ENCODE measurements at regions not wholly inside any gene's neighbourhood (a gene's known extent, or its start where the extent isn't known, plus 50 kb on each side); places are given as distances from the start of the nearest gene placed in this dataset.

DNA sequence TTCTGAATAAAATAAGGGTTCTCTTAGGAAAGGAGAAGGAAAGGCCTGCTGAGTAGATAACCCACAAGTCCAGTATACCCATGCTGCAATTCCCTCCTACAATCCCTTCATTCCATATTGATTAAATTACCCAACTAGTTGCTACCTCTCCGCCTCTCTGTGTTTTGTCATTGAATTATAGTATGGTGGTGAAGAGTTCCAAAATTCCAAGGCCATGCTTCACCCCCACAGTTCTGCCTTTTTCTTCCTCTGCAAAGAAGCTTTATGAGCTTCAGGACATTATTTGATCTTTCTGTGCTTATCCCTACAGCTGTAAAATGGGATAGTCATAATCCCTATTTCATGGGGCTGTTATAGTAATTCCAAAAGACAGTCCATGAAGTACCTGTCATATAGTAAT lies 215.6 kb downstream of the ACTL7B start:
- H3K27me3 ChIP-seq = no peaks in the 10 kb centered on the region
- H3K4me1 ChIP-seq = no peaks in the 10 kb centered on the region
- TF ChIP-seq, protein P1, sequence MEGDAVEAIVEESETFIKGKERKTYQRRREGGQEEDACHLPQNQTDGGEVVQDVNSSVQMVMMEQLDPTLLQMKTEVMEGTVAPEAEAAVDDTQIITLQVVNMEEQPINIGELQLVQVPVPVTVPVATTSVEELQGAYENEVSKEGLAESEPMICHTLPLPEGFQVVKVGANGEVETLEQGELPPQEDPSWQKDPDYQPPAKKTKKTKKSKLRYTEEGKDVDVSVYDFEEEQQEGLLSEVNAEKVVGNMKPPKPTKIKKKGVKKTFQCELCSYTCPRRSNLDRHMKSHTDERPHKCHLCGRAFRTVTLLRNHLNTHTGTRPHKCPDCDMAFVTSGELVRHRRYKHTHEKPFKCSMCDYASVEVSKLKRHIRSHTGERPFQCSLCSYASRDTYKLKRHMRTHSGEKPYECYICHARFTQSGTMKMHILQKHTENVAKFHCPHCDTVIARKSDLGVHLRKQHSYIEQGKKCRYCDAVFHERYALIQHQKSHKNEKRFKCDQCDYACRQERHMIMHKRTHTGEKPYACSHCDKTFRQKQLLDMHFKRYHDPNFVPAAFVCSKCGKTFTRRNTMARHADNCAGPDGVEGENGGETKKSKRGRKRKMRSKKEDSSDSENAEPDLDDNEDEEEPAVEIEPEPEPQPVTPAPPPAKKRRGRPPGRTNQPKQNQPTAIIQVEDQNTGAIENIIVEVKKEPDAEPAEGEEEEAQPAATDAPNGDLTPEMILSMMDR (IDR thresholded peaks at IDR 0.05) = no peak
- intact Hi-C loops (cut with DNase I; ENCODE audit: low total_unique reads) = no loop called here
- H3K27ac ChIP-seq = no peak overlapping the region
- H3K4me3 ChIP-seq = no peak overlapping the region
- no peaks in the 10 kb centered on the region for H3K9me3 ChIP-seq
- no peaks in the 10 kb centered on the region for H3K36me3 ChIP-seq
- no peak for DNase-seq

DNA sequence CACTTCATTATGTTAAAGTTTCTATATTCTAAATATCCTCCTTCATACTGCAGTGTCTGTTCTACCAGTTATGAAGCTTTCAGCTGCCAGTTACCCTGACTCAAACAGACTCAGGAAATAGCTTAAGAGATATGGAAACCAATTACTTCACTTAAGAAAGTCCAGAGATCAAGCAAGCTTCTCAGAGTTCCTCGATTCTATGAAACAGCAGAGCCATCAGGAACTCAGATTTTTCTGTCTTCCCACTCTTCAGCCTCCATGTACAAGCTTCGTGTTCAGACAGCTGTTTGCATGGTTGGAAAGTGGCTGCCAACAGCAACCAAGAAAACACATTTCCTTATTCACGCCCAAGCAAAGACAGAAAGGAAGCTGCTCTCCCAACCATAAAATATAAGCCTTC lies 216.1 kb downstream of the ACTL7B start:
- TF ChIP-seq, protein P1 (IDR thresholded peaks at IDR 0.05) = no peak
- no peak for DNase-seq
- no peaks in the 10 kb centered on the region for H3K27me3 ChIP-seq

DNA sequence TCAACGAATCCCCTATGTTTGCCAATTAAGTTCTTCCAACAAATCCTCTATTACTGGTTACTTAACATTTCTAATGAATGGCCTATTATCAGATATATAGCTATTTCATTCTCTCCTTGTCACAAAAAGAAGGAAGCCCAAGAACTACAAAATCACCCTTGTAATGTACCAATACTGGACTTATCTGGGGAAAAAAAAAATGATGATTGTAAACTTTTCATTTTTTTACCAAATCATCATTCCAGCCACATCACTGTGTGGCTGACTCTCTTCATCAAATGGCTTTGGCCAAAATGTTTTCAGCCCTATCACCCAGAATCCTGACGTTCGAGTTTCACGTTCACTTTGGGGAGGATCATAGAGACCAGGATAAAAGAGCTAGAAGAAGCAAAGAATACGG lies 216.7 kb downstream of the ACTL7B start:
- TF ChIP-seq, protein P1 (IDR thresholded peaks at IDR 0.05) = no peak
- Histone ChIP-seq H3K27ac (no peak overlapping the region), H3K4me1 (no peaks in the 10 kb centered on the region), H3K9me3 (no peaks in the 10 kb centered on the region), H3K4me3 (no peak overlapping the region), H3K36me3 (no peaks in the 10 kb centered on the region), H3K27me3 (no peaks in the 10 kb centered on the region)
- intact Hi-C loops (cut with DNase I; ENCODE audit: low total_unique reads) = no loop called here
- no peak for DNase-seq

More for the DNA sequence above, 216.1 kb downstream of the ACTL7B start:
- intact Hi-C loops (cut with DNase I; ENCODE audit: low total_unique reads) = no loop called here
- no peaks in the 10 kb centered on the region for H3K4me1 ChIP-seq
- H3K36me3 ChIP-seq = no peaks in the 10 kb centered on the region
- no peak overlapping the region for H3K27ac ChIP-seq
- no peak overlapping the region for H3K4me3 ChIP-seq
- H3K9me3 ChIP-seq = no peaks in the 10 kb centered on the region

DNA sequence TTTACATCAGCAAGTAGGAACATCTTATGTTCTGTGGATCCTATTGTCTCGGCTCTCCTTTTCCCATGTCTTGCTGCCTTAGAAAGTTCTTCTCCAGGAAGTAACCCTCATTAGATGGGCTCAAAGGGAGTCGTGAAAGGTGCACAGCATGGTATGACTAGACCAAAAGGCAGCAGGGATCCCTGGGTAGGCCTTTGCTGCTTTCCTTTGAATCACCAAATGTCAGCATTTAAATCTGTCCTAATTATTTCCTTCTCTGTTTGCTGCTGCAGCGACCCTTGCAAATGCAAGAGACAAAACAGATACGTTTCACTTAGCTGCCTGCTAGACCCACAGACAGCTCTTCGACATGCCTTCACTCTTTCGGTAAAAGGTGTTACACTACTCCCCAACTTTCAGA lies 218.4 kb downstream of the ACTL7B start:
- Histone ChIP-seq H3K36me3 (no peaks in the 10 kb centered on the region), H3K4me1 (no peaks in the 10 kb centered on the region), H3K4me3 (no peak overlapping the region), H3K27ac (no peak overlapping the region), H3K27me3 (no peaks in the 10 kb centered on the region), H3K9me3 (no peaks in the 10 kb centered on the region)
- TF ChIP-seq, protein P1 (IDR thresholded peaks at IDR 0.05) = no peak
- no peak for DNase-seq
- intact Hi-C loops (cut with DNase I; ENCODE audit: low total_unique reads) = no loop called here

DNA sequence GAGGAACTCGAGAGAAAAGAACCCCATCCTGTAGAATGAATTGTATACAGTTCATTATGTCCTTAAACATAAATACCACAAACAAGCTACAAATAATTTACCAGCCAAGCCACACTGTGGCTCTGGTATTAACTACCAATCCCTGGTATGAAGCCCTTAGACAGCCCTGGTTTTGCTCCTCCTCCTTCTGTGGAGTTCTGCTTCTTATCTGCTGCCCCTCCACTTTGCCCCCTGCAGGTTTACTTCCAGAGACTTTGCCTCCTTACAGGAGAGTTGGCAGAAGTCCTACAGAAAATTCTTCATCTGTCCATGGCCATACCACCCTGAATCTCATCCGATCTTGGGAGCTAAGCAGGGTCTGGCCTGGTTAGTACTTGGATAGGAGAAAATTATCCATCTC lies 219.8 kb downstream of the ACTL7B start:
- Histone ChIP-seq H3K9me3 (no peaks in the 10 kb centered on the region), H3K4me3 (no peak overlapping the region), H3K27me3 (no peaks in the 10 kb centered on the region), H3K36me3 (no peaks in the 10 kb centered on the region), H3K4me1 (no peaks in the 10 kb centered on the region), H3K27ac (no peak overlapping the region)
- intact Hi-C loops (cut with DNase I; ENCODE audit: low total_unique reads) = no loop called here
- TF ChIP-seq, protein P1 (IDR thresholded peaks at IDR 0.05) = no peak
- DNase-seq = no peak
